AG04450 (cell line): ENCODE measurements at regions not wholly inside any gene's neighbourhood (a gene's known extent, or its start where the extent isn't known, plus 50 kb on each side); places are given as distances from the start of the nearest gene placed in this dataset.

Experiments
- CTCF ChIA-PET: fragments of 300-600, 350-600 bp; formaldehyde crosslinking; extraction: SDS; loops from one replicate; lab custom pipeline; 2022; ENCODE audit warnings: antibody characterized with exemption, inconsistent platforms; lab: Charles Lee
- POLR2A ChIA-PET: fragments of 350-600 bp; formaldehyde crosslinking; extraction: SDS; loops from one replicate; lab custom pipeline; 2021; ENCODE audit warnings: antibody characterized with exemption, inconsistent platforms; lab: Yijun Ruan, JAX
- DNase-seq: peaks from one replicate; pipeline ENCODE4 v3.0.0-alpha.2; 2011; ENCODE audit warnings: low read depth, low spot score
- H3K27ac ChIP-seq: one replicate; pipeline ENCODE4 v1.5.1; 2012; ENCODE audit warnings: low read depth, low read length, control low read depth
- H3K27me3 ChIP-seq: one replicate; pipeline ENCODE4 v1.6.0; 2012; ENCODE audit warnings: low read length; ENCODE audit not compliant: control insufficient read depth, insufficient read depth
- H3K4me3 ChIP-seq: 2 replicates; pipeline ENCODE4 v1.5.1; 2011; ENCODE audit warnings: mild to moderate bottlenecking, low read depth, low read length, control low read depth
- H3K9me3 ChIP-seq: 2 replicates; pipeline ENCODE4 v1.5.1; 2012; ENCODE audit warnings: low read length; ENCODE audit not compliant: control insufficient read depth, insufficient read depth
- TF ChIP-seq, protein P1 (sequence below): IDR thresholded peaks from 2 replicates; pipeline ENCODE4 v1.5.1; 2011; ENCODE audit warnings: low read depth, low read length, control low read depth, inconsistent platforms

DNA sequence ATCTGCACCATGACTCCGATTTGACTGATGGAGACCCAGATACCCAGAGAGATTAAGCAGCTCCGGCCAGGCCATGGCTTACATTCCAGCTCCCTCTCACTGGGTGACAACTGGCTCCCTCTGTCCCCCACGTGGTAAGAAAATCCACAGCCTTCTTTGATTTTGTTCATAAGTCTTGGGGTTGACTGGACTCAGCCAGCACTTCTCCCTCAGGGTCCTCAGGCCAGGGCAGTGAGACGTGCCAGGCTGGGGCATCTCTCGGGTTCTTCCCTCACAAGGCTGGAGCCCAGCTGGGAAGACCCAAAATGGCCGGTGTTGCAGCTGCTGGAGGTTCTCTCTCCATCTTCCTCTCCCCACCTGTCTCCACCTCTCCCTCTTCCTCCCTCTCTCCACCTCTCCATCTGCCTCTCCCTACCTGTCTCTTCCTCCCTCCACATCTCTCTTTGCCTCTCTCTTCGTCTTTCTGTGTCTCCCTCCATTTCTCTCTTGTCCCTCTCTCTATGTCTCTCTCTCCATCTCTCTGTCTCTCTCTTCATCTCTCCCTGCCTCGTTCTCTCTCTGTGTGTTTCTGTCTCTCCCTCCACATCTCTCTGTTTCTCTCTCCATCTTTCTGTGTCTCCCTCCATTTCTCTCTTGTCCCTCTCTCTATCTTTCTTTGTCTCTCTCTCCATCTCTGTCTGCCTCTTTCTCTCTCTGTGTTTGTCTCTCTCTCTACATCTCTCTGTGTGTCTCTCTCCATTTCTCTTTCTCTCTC, 105.3 kb downstream of the FOXL1 start:
- CTCF ChIA-PET, result no interaction called here
- Histone ChIP-seq H3K27ac (no peak overlapping the region), H3K9me3 (peaks cover 5% of the 10 kb centered on the region), H3K27me3 (no peaks in the 10 kb centered on the region), H3K4me3 (no peak overlapping the region)
- POLR2A ChIA-PET, result no interaction called here
- TF ChIP-seq, protein P1, sequence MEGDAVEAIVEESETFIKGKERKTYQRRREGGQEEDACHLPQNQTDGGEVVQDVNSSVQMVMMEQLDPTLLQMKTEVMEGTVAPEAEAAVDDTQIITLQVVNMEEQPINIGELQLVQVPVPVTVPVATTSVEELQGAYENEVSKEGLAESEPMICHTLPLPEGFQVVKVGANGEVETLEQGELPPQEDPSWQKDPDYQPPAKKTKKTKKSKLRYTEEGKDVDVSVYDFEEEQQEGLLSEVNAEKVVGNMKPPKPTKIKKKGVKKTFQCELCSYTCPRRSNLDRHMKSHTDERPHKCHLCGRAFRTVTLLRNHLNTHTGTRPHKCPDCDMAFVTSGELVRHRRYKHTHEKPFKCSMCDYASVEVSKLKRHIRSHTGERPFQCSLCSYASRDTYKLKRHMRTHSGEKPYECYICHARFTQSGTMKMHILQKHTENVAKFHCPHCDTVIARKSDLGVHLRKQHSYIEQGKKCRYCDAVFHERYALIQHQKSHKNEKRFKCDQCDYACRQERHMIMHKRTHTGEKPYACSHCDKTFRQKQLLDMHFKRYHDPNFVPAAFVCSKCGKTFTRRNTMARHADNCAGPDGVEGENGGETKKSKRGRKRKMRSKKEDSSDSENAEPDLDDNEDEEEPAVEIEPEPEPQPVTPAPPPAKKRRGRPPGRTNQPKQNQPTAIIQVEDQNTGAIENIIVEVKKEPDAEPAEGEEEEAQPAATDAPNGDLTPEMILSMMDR, result no peak
- DNase-seq, result no peak

DNA sequence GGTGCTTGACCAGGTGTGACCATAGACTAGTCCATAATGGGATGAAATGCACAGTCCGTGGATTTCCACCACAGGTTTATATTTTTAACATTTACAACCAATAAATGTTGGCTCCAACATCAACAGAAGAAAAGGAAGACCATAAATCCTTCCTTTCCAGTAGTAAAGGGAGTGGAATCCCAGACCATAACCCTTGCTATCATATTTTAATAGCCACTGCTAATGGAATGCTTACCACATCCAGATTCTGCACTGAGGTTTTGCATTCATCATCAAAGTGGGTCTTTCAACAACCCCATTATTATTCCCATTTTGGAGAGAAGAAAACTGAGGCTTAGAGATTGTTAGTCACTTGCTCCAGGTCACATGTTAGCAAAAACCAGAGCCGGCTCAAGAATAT, 106.7 kb downstream of the FOXL1 start:
- ChIA-PET CTCF (no interaction called here), POLR2A (no interaction called here)
- TF ChIP-seq, protein P1, result no peak
- H3K27me3 ChIP-seq, result no peaks in the 10 kb centered on the region
- peaks cover 5% of the 10 kb centered on the region; the same call in 1 of the 2 replicates for H3K9me3 ChIP-seq
- H3K27ac ChIP-seq, result no peak overlapping the region
- H3K4me3 ChIP-seq, result no peak overlapping the region
- DNase-seq, result no peak

DNA sequence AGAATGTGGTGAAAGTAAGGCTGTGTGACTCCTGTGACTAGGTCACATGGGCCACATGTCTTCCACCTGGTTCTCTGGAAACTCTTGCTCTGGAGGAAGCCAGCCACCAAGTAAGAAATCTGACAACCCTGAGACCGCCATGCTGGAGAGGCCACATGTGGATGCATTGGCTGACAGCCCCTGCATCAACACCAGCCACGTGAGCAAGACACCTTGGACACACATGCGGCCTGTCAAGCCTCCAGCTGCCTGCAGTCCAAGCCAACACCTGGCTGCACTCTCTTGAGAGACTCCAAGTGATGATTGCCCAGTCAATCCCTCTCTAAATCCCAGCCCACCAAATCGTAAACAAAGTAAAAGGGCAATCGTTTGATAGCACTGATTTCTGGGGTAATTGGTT, 112.6 kb downstream of the FOXL1 start:
- Histone ChIP-seq H3K27ac (no peak overlapping the region), H3K4me3 (no peak overlapping the region), H3K27me3 (no peaks in the 10 kb centered on the region), H3K9me3 (no peaks in the 10 kb centered on the region; the same call in 1 of the 2 replicates)
- POLR2A ChIA-PET, result no interaction called here
- TF ChIP-seq, protein P1, result no peak
- CTCF ChIA-PET, result no interaction called here
- DNase-seq, result no peak

DNA sequence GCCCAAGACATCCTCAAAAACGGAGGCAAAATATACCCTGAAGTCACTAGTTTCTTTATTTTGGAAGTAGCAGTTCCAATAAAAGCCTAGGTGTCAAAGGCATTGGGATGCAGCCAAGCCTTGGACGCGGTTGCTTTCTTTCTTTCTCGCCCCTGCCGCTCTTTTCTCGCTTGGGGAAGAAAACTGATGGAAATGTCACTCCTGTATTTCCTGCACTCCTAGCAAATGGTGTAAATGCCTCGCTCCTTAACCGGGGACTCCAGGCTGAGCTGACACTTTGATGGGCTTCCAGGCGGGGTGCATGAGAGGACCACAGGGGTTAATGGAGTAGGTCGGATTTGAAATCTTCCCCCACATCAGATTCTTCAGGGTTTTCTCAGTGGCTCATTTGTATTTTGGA, 114.1 kb downstream of the FOXL1 start:
- ChIA-PET POLR2A (no interaction called here), CTCF (no interaction called here)
- TF ChIP-seq, protein P1, result no peak
- no peak overlapping the region for H3K27ac ChIP-seq
- H3K27me3 ChIP-seq, result no peaks in the 10 kb centered on the region
- no peak for DNase-seq
- no peaks in the 10 kb centered on the region for H3K9me3 ChIP-seq
- no peak overlapping the region for H3K4me3 ChIP-seq

DNA sequence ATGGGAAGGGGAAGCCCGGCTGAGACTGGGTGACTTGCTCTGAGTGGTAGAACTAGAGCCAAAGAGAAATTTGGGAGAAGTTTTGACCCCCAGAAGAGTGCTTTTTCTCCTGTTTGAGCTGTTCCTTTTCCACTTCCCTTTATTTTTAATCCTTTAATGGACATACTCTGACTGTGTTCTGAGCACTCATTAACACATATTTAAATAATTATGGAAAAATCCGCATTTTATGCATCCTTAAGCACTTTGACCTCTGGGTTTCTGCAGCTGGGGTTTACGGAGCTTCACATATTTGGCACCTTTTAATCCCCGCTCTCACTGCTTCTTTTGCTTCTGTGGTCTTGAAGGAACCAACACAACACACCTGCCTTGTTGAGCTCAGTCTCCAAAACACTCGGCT, 114.7 kb downstream of the FOXL1 start:
- CTCF ChIA-PET, result no interaction called here
- POLR2A ChIA-PET, result no interaction called here
- H3K27ac ChIP-seq, result no peak overlapping the region
- no peak for DNase-seq
- H3K9me3 ChIP-seq, result no peaks in the 10 kb centered on the region; the same call in 1 of the 2 replicates
- TF ChIP-seq, protein P1, result no peak
- no peak overlapping the region for H3K4me3 ChIP-seq
- H3K27me3 ChIP-seq, result no peaks in the 10 kb centered on the region
